OCI-M2 (cell line): ENCODE measurements at regions not wholly inside any gene's neighbourhood (a gene's known extent, or its start where the extent isn't known, plus 50 kb on each side); places are given as distances from the start of the nearest gene placed in this dataset.
A peak's percentile ranks its signal among the peaks of the same experiment; 100 is the strongest.

Experiments used
- DNase-seq: peaks from one replicate; lab custom pipeline; 2025; ENCODE audit not compliant: unreplicated experiment; lab: John Stamatoyannopoulos, UW

GRCh38 chr13:64277097-64277496 lies 2861.4 kb upstream of the PCDH20 start:
- no peak for DNase-seq

- DNase-seq: no peak
Observed at GRCh38 chr13:64276232-64276631, 2860.6 kb upstream of the PCDH20 start.

GRCh38 chr13:64274481-64275217 lies 2859.0 kb upstream of the PCDH20 start:
- DNase-seq: peak; percentile 15

- no peak for DNase-seq
Observed at GRCh38 chr13:64273780-64274179, 2858.1 kb upstream of the PCDH20 start.

GRCh38 chr13:64272681-64273080 lies 2857.0 kb upstream of the PCDH20 start:
- DNase-seq: no peak

GRCh38 chr13:64266024-64266423 lies 2850.4 kb upstream of the PCDH20 start:
- DNase-seq: no peak

- DNase-seq: no peak
Observed at GRCh38 chr13:64263285-64263684, 2847.6 kb upstream of the PCDH20 start.

- no peak for DNase-seq
Observed at GRCh38 chr13:64256751-64257150, 2841.1 kb upstream of the PCDH20 start.

GRCh38 chr13:64255988-64256387 lies 2840.3 kb upstream of the PCDH20 start:
- DNase-seq: no peak

GRCh38 chr13:64248371-64249065 lies 2832.9 kb upstream of the PCDH20 start:
- DNase-seq: no peak

GRCh38 chr13:64239372-64239771 lies 2823.7 kb upstream of the PCDH20 start:
- no peak for DNase-seq

- DNase-seq: no peak
Observed at GRCh38 chr13:64234255-64234654, 2818.6 kb upstream of the PCDH20 start.

- DNase-seq: no peak
Observed at GRCh38 chr13:64223016-64223415, 2807.4 kb upstream of the PCDH20 start.

- DNase-seq: no peak
Observed at GRCh38 chr13:64206430-64207225, 2791.0 kb upstream of the PCDH20 start.

- no peak for DNase-seq
Observed at GRCh38 chr13:64202517-64202916, 2786.9 kb upstream of the PCDH20 start.

- no peak for DNase-seq
Observed at GRCh38 chr13:64197232-64197631, 2781.6 kb upstream of the PCDH20 start.

- no peak for DNase-seq
Observed at GRCh38 chr13:64186503-64187250, 2771.0 kb upstream of the PCDH20 start.

GRCh38 chr13:64186071-64186470 lies 2770.4 kb upstream of the PCDH20 start:
- DNase-seq: no peak

- DNase-seq: no peak
Observed at GRCh38 chr13:64180756-64181155, 2765.1 kb upstream of the PCDH20 start.

- no peak for DNase-seq
Observed at GRCh38 chr13:64165826-64166225, 2750.2 kb upstream of the PCDH20 start.

GRCh38 chr13:64164435-64164834 lies 2748.8 kb upstream of the PCDH20 start:
- no peak for DNase-seq
